Raji (cell line): ENCODE measurements at regions not wholly inside any gene's neighbourhood (a gene's known extent, or its start where the extent isn't known, plus 50 kb on each side); places are given as distances from the start of the nearest gene placed in this dataset.

Source experiments
- POLR2A ChIP-seq: IDR thresholded peaks from 2 replicates; pipeline ENCODE4 v1.6.1; 2011; ENCODE audit warnings: low read depth, low read length, control low read depth; ENCODE audit not compliant: insufficient read depth

- no peak for TF ChIP-seq POLR2A
Measured at GRCh38 chr5:54738973-54739367, 221.4 kb downstream of the SNX18 start.

DNA sequence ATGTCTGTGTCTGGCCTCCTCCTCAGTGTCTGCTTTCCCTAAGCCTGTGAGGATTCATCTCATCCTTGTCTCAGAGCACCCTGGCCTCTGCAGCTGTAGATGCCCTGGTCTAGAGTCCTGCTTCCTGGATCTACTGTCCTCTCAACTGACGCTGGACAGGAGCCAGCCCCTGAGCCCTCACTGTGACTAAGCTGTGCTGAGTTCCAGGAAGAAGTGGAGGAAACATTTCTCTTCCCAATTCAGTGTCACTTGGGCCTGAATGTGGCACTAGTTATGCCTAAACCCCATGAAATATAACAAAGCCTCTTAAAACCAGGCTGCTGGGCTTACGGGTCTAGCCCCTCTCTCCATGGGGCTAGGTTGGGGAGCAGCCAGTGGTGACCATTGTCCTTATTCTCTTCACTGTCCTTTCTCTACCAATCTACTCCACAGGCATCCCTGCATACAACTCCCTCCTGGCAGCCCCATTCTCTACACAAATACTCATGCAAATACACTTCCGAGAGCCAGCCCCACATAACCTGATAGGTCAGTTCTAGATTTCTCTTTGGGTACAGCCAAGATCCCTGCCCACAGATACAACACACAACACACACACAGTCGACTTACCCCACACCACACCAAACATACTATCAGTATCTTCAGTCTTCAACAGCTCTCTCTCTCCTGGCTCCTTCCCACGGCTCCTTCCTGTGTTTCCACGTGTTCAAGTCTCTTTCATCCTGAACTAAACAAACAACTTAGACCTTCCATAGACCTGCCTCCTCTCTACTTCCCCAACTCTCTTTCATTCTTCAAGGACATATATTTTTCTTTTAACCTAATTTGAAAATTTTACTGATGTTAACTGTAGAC lies 220.8 kb downstream of the SNX18 start:
- no peak for TF ChIP-seq POLR2A

DNA sequence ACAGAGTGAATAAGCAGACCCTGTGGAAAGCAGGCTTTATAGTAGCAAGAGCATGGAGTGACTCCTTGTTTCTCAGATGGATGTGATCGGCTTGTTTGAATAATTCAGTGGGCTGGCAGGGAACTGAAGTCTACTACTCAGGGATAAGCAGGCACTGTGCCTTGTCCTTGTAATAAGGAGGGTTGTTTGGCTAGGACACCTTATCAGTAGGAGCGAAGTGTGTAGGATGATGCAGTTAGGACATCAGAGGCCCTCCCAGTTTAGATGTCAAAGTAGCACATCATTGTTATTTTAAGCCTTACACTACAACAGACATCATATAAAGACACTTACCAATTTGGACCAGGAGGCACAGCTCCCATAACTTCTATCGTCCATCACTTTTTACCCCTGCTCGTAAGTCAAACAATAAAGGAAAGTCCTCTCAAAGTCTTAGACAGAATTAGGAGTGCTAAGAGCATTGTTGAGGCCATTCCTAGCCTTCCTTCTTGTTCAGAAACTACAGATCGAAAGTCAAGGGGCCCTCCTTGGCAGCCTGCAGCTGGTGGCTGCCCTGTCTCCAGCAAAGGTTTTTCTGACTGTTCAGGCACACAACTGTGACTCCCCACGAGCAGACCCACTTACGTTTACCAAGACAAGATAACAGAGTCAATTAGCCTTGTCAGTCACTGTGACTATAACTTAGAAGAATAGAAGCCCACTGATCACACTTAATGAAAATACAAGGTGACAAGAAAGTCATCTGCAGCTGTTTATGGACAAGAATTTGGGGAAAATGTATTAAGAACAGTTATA lies 218.6 kb downstream of the SNX18 start:
- TF ChIP-seq POLR2A = no peak

DNA sequence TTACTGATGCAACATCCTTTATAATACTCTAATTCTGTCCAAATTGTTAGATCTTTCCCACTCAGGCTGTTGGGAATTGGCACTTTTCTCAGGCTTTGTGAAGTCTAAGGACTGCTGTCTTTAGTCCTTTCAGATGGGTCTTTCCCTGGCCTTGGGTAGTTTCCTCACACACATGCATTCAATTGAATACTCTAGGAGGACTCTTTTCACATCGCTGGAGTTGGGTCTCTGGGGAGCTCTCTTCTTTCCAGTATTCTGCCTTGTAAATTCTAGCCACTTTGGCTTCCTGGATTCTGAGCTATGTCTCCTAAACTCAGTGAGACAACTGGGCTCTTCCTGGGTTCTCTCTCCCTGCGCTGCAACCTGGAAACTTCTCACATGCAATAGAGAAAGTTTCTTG lies 215.5 kb downstream of the SNX18 start:
- TF ChIP-seq POLR2A = no peak

GRCh38 chr5:54732108-54732507 lies 214.5 kb downstream of the SNX18 start:
- TF ChIP-seq POLR2A = no peak

- TF ChIP-seq POLR2A = no peak
Measured at GRCh38 chr5:54728588-54728915, 211.0 kb downstream of the SNX18 start.

GRCh38 chr5:54727874-54728587 lies 210.5 kb downstream of the SNX18 start:
- TF ChIP-seq POLR2A = no peak

DNA sequence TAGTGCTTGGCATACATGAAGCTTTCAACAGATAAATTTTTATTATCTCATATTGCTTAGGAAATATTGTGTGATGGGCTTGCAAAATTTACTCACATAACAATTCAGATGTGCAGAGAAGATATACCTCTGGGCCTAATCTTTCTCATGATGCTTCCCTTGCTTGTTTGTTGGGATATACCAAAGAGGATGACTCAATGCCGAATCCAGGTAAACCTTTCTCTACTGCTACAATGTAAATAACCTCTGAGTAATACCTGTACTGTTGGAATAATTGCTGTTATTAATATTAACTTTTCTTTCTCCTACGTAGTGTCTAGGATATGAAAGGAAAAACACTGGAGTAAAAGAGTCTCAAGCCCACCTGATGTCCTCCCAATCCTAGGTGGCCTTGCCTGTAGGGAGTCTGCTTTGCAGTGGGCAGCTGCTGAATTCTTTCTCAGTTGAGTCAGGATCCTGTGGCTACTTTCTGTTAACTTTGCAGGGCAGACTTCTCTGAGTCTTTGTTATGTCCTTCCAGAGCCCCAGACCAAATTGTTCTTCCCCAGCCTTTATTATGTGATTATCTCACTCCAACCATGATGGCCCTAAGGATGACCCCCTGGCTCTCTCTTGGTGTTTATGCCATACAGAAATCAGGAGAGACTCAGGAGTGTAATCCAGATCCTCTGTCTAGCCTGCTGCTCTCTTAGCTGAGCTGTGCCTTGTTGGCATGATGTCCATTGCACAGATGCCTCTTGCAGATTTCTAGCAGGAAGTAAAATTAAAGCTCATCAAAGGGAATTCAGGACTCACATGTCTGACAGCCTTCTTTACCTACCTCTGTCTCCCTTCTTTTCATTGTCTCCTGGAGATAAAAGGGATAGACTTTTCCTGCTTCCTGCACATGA lies 208.1 kb downstream of the SNX18 start:
- no peak for TF ChIP-seq POLR2A

DNA sequence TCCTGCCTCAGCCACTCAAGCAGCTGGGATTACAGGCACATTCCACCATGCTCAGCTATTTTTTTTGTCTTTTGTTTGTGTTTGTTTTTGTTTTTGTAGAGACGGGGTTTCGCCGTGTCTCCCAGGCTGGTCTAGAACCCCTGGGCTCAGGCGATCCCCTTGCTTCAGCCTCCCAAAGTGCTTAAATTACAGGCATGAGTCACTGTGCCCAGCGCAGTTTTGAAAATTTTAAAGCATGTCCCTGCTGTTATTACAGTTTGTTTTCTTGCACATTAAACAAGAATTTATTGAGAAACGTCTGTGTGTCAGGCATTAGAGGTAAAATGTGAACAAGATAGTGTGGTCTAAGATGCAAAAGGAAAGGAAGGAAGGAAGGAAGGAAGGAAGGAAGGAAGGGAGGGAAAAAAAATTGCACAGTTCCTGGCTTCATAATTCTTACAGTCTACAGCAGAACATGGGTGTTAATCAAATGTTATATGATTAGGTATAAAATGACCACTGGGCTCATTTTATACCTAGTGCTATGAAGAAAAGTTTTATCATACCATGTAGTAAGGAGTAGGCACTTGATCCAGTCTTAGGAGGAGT lies 205.4 kb downstream of the SNX18 start:
- no peak for TF ChIP-seq POLR2A

DNA sequence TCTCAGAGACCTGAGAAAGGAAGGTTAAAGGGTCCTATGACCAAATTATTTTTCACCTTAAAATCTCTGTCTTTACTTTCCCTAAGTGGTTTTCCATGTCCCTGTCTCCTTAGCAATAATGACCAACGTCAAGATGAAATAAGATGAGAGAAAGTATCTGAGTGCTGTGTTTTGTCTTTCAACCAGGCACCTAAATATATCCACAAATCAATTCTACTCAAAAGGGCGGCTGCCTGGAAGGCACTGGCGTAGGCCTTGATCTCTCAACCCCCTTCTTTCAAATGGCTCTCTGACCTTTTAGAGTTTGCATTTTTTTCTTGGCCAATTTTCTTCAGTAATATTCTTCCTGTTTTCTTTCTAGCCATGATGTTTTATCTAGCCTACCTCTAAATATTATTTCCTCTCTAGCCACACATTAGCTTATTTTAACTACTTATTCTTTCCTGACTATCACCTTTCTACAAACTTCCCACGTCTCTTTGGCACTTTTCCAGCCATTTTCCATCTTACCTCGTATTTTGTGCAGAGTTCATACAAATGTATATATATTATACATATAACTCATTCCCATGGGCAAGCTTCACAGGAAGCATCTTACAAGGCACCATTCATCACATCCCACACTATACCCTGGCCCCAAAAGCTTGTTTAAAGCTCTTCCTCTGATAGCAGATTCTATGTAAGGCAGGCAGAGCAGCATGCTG lies 204.5 kb downstream of the SNX18 start:
- TF ChIP-seq POLR2A = no peak

GRCh38 chr5:54721116-54721515 lies 203.6 kb downstream of the SNX18 start:
- no peak for TF ChIP-seq POLR2A

GRCh38 chr5:54720341-54720740 lies 202.8 kb downstream of the SNX18 start:
- no peak for TF ChIP-seq POLR2A

DNA sequence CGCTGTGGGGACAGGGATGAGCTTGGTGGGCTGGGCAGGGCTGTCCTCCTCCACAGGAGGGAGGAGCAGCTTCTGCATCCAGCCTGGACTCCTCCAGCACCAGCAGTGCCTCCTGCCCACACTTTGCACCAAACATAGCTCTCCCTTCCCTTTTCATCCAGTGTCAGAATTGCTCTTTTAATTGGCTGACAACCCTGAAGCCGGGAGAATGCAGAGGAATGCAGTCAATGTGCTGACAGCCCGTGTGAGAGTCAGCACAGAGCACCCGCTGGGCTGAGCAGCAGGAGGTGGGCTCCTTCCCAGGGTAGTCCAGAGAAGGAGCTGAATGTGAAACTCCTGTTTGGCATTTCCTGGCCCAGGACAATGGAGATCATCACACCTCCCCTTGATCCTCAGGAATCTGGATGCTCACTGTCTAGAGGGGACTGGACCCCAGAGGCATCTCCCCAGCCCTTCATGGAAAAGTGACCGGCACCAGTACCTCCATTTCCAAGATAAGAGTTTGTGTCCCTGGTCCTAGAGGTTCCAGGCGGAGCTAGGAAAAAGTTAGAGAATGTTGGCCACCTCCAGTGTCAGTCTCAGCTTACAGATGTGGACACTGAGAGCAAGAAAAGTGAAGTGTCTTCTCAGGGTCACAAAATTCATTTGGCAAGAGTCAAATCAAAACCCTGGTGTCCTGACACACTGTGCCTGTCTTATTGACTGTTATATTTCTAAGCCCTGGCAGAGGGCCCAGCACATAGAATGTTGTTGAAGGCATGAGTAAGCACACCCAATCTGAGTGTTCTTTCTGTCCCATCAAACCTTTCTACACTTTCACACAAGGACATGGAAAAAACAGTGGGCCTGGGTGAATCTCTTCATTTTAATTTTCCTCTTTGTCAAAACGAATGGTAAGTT lies 202.1 kb downstream of the SNX18 start:
- TF ChIP-seq POLR2A = no peak

DNA sequence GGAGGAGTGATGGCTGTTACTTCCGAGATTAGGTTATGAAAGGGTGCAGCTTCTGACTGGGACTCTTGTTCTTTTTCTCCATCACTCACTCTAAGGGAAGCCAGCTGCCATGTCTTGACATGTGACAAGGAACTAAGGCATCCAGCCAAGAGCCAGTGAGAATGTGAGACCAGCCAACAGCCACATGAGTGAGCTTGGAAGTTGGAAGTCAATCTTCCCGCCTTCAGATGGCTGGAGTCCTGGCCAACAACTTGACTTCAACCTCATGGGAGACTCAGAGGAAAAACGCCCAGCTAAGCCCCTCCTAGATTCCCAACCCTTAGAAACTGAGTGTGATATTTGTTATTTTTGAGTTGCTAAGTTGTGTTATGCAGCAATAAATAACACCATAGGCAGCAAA lies 201.1 kb downstream of the SNX18 start:
- TF ChIP-seq POLR2A = no peak
